ENCODE measurements at regions not wholly inside any gene's neighbourhood (a gene's known extent, or its start where the extent isn't known, plus 50 kb on each side); places are given as distances from the start of the nearest gene placed in this dataset.

- CTCF ChIA-PET, result no interaction called here
- Histone ChIP-seq H3K4me1 (ENCODE audit: control insufficient read depth in 1 of 2, insufficient read depth in 2 of 2, low read length in 2 of 2) (no peaks in the 10 kb centered on the region), H3K9ac (ENCODE audit: low read length) (no peak overlapping the region), H4K20me1 (ENCODE audit: insufficient read depth) (no peaks in the 10 kb centered on the region), H3K4me3 (replicated peaks in 1 of 2; ENCODE audit: low read depth in 1 of 2, low read length in 2 of 2) (no peak overlapping the region), H3K27ac (ENCODE audit: low read depth, low read length) (no peak overlapping the region), H3K9me3 (ENCODE audit: control insufficient read depth in 1 of 2, insufficient read depth in 1 of 2, low read depth in 1 of 2, low read length in 2 of 2) (peaks cover 3 to 32% of the 10 kb centered on the region in 2 experiments; a peak in 2 of 4 replicates), H3K4me2 (ENCODE audit: low read length) (no peak overlapping the region), H3K27me3 (ENCODE audit: insufficient read depth, low read length) (no peaks in the 10 kb centered on the region), H2AFZ (ENCODE audit: low read depth, low read length, poor library complexity, severe bottlenecking) (no peak overlapping the region), H3K9me2 (ENCODE audit: insufficient read depth) (no peaks in the 10 kb centered on the region), H3K36me3 (ENCODE audit: control insufficient read depth in 1 of 2, insufficient read depth in 2 of 2, low read length in 2 of 2) (no peaks in the 10 kb centered on the region), H3K79me2 (ENCODE audit: insufficient read depth, low read length) (no peaks in the 10 kb centered on the region)
- TF ChIP-seq ELF1 (IDR thresholded peaks at IDR 0.05; ENCODE audit: borderline replicate concordance, low read depth) (no peak), SP1 (IDR thresholded peaks at IDR 0.05; ENCODE audit: low read depth) (no peak), MAX (IDR thresholded peaks at IDR 0.05) (no peak), POLR2AphosphoS5 (IDR thresholded peaks at IDR 0.05; ENCODE audit: low read depth, low read length) (no peak), EGR1 (IDR thresholded peaks at IDR 0.05; ENCODE audit: low read depth) (no peak), TCF7L2 (IDR thresholded peaks at IDR 0.05; ENCODE audit: borderline replicate concordance, extremely low read depth, insufficient read depth, insufficient read length) (no peak), EZH2phosphoT487 (IDR thresholded peaks at IDR 0.05; ENCODE audit: borderline replicate concordance) (no peak), EZH2 (IDR thresholded peaks at IDR 0.05) (no peak), ATF3 (IDR thresholded peaks at IDR 0.05) (no peak), SIN3A (IDR thresholded peaks at IDR 0.05; ENCODE audit: low read depth) (no peak), POLR2A (IDR thresholded peaks at IDR 0.05; ENCODE audit: borderline replicate concordance, extremely low read depth, insufficient read depth, insufficient read length) (no peak), SRF (IDR thresholded peaks at IDR 0.05; ENCODE audit: low read depth) (no peak)
- DNase-seq (ENCODE audit: low read depth, low spot score), result no peak
- no TSS peak for BruUV-seq (replicated peaks)
- POLR2A ChIA-PET, result no interaction called here
- no peak for ATAC-seq
- RAD21 ChIA-PET (ENCODE audit: low non-redundant PET in 1 of 2, low total read pairs in 2 of 2, uncharacterized antibody in 2 of 2, unreplicated experiment in 2 of 2), result no interaction called here
- intact Hi-C loops (cut with micrococcal nuclease), result no loop called here
These were observed 51.3 kb upstream of the LARGE1 start for GRCh38 chr22:33971561-33971961.

- intact Hi-C loops (cut with micrococcal nuclease), result no loop called here
- H2AFZ ChIP-seq (ENCODE audit: low read depth, low read length, poor library complexity, severe bottlenecking), result no peak overlapping the region
- RAD21 ChIA-PET (ENCODE audit: low non-redundant PET in 1 of 2, low total read pairs in 2 of 2, uncharacterized antibody in 2 of 2, unreplicated experiment in 2 of 2), result no interaction called here
These were observed 55.6 kb upstream of the LARGE1 start for GRCh38 chr22:33975841-33976240.

More at GRCh38 chr22:33975841-33976240, 55.6 kb upstream of the LARGE1 start:
- H3K9me3 ChIP-seq (ENCODE audit: control insufficient read depth in 1 of 2, insufficient read depth in 1 of 2, low read depth in 1 of 2, low read length in 2 of 2), result peaks cover 3 to 40% of the 10 kb centered on the region in 2 experiments; a peak in 2 of 4 replicates
- H3K36me3 ChIP-seq (ENCODE audit: control insufficient read depth in 1 of 2, insufficient read depth in 2 of 2, low read length in 2 of 2), result no peaks in the 10 kb centered on the region
- no peaks in the 10 kb centered on the region for H3K79me2 ChIP-seq (ENCODE audit: insufficient read depth, low read length)
- no peaks in the 10 kb centered on the region for H3K4me1 ChIP-seq (ENCODE audit: control insufficient read depth in 1 of 2, insufficient read depth in 2 of 2, low read length in 2 of 2)
- H4K20me1 ChIP-seq (ENCODE audit: insufficient read depth), result no peaks in the 10 kb centered on the region
- TF ChIP-seq ZBTB33 (IDR thresholded peaks at IDR 0.05; ENCODE audit: extremely low read depth, insufficient replicate concordance, low read length), result no peak
- TF ChIP-seq SRF (IDR thresholded peaks at IDR 0.05; ENCODE audit: low read depth), result no peak
- TF ChIP-seq ELF1 (IDR thresholded peaks at IDR 0.05; ENCODE audit: borderline replicate concordance, low read depth), result no peak
- no peak for TF ChIP-seq EZH2phosphoT487 (IDR thresholded peaks at IDR 0.05; ENCODE audit: borderline replicate concordance)
- TF ChIP-seq ZFX (IDR thresholded peaks at IDR 0.05), result no peak
- no peak for TF ChIP-seq SP1 (IDR thresholded peaks at IDR 0.05; ENCODE audit: low read depth)
- TF ChIP-seq ATF3 (IDR thresholded peaks at IDR 0.05), result no peak
- no peak for TF ChIP-seq JUND (IDR thresholded peaks at IDR 0.05)
- TF ChIP-seq ZNF274 (IDR thresholded peaks at IDR 0.05; ENCODE audit: low read depth, low read length), result no peak
- H3K9ac ChIP-seq (ENCODE audit: low read length), result no peak overlapping the region
- H3K4me2 ChIP-seq (ENCODE audit: low read length), result no peak overlapping the region
- no peaks in the 10 kb centered on the region for H3K27me3 ChIP-seq (ENCODE audit: insufficient read depth, low read length)
- no peaks in the 10 kb centered on the region for H3K9me2 ChIP-seq (ENCODE audit: insufficient read depth)
- CTCF ChIA-PET, result no interaction called here
- POLR2A ChIA-PET, result no interaction called here
- H3K4me3 ChIP-seq (replicated peaks in 1 of 2; ENCODE audit: low read depth in 1 of 2, low read length in 2 of 2), result no peak overlapping the region
- H3K27ac ChIP-seq (ENCODE audit: low read depth, low read length), result no peak overlapping the region
- no TSS peak for BruUV-seq (replicated peaks)
- DNase-seq (ENCODE audit: low read depth, low spot score) (no peak), ATAC-seq (no peak)
